SK-N-MC (cell line): ENCODE measurements at regions not wholly inside any gene's neighbourhood (a gene's known extent, or its start where the extent isn't known, plus 50 kb on each side); places are given as distances from the start of the nearest gene placed in this dataset.

ENCODE experiments used
- EZH2 ChIP-seq: fragments of 200-600 bp; sonication (generic); IDR thresholded peaks from one replicate; pipeline ENCODE4 v1.6.1; 2017; ENCODE audit warnings: antibody characterized with exemption
- FOXP2 ChIP-seq: optimal IDR thresholded peaks from 2 replicates; pipeline ENCODE3; 2011; ENCODE audit warnings: mild to moderate bottlenecking, moderate library complexity; ENCODE audit not compliant: insufficient read depth; ENCODE audit errors: extremely low read length, control extremely low read depth
- POLR2AphosphoS5 ChIP-seq: IDR thresholded peaks from 2 replicates; pipeline ENCODE4 v1.6.1; 2012; ENCODE audit warnings: mild to moderate bottlenecking, low read depth, low read length, borderline replicate concordance

DNA sequence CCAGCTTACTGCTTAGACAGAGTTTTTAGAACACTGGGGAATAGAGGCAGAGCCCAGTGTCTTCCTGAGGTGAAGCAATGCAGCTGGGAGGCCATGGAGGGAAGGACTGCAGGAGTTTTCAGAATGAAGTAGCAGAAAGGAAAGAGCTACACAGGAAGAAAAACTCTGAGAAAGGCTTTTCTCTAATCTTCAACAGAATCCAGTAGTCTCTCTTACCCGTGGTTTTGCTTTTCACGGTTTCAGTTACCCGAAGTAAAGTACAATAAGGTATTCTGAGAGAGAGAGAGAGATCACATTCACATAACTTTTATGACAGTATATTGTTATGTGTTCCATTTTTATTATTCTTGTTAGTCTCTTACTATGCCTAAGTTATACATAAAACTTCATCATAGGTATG lies 761.6 kb downstream of the BCL11B start:
- no peak for TF ChIP-seq EZH2
- TF ChIP-seq POLR2AphosphoS5 = no peak
- no peak for TF ChIP-seq FOXP2
